ENCODE measurements at regions not wholly inside any gene's neighbourhood (a gene's known extent, or its start where the extent isn't known, plus 50 kb on each side); places are given as distances from the start of the nearest gene placed in this dataset.

DNA sequence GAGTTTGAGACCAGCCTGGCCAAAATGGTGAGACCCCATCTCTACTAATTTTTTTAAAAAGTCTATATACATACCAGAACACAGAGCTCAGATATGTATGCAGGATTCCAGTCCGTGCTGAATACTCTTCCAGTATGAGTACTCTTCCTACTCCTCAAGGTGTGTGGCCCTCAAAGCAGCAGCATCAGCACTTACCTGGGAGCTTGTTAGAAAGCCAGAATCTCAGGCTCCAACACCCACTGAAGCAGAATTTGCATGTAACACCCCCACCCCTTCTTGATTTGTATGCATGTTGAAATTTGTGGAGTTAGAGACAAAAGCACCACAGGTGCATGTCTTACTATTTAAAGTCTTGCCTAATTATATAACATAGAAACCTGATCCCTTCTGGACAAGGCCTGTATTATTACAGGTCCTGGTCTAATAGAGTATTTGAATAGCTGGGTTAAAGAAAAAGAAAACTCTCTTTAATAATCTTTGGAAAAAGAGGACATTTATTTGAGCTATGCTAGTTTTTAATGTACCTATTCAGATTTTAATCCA, 50.3 kb upstream of the NFE2L2 start:
- DNase-seq (ENCODE audit: low read depth) = no peak

DNA sequence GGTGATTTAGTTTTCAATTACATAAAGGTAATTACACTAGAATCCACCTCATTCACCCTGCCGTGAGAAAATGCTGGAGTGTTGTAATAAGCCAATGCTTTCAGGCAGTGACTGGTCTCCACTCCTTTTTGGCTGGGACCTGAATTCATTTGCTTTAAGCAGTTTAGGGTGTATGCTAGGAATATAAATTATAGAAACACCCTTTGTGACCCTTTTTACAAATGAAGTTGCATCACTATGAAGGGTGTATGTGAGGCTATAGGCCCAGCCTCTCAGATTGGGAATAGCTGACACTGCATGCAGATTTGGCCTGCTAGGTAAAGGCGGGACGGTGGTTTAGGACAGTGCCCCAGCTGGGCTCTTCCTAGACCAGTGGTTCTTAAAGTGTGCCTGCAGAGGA, 50.8 kb upstream of the NFE2L2 start:
- DNase-seq (ENCODE audit: low read depth) = no peak

DNA sequence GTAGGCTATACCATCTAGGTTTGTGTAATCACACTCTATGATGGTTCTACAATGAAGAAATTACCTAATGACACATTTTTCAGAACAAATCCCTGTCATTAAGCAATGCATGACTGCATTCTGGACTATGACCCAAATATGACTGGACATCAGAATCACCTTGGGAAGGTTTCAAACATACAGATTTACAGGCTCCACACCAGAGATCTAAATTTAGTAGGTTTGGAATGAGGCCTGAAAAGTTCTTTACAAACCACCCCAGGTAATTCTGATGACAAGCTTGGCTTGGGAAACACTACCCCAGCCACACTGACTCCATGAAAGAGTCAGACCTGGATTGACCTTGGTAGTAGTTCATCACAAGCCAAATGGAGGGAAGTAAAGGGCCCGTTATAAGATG, 52.2 kb upstream of the NFE2L2 start:
- no peak for DNase-seq (ENCODE audit: low read depth)

DNA sequence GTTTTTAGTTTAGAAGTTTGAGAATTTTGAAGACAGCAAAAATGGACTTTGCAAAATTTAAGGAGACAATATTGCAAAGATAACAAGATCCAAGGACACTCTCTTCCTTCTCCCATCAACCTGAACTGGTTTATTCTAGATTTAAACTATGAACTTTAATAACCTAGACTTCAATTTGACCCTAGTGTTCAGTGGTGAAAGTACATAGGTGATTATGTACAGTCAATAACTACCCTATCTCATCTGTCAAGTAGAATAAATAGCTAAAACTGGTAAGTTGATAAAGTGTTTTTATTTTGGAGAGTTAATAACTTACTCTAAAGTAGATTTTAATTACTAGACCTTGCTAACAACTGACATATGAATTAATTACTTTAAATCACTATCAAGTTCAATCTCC, 52.9 kb upstream of the NFE2L2 start:
- no peak for DNase-seq (ENCODE audit: low read depth)

DNA sequence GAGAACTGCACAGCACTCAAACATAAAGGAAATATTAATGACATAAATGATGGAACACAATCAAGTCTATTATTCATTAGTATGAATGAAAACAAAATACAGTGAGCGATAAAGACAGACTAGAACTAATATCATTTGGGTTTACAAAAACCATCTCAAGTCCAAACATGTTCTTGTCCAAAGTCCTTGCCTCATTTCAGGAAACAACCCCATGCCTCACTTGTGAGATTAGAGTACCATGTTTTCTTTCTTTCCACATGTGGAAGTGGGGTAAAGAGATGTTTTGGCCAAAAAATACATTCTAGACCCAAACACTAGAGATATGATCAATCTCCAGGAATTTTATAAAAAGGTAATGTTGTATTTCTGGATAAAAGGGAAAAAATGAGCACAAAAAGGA, 53.3 kb upstream of the NFE2L2 start:
- no peak for DNase-seq (ENCODE audit: low read depth)

DNA sequence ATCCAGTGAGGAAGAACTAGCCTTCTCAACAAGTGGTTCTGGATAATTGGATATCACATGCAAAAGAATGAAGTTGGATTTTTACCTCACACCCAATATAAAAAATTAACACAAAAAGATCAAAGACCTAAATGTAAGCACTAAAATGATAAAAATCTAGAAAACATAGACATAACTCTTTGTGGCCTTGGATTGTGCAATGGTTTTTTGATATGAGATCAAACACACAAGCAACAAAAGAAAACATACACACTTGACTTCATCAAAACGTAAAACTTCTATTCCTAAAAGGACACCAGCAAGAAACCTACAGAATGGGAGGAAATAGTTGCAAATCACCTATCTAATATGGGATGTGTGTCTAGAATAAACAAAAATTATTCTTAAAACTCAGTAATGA, 54.1 kb upstream of the NFE2L2 start:
- DNase-seq (ENCODE audit: low read depth) = no peak

DNA sequence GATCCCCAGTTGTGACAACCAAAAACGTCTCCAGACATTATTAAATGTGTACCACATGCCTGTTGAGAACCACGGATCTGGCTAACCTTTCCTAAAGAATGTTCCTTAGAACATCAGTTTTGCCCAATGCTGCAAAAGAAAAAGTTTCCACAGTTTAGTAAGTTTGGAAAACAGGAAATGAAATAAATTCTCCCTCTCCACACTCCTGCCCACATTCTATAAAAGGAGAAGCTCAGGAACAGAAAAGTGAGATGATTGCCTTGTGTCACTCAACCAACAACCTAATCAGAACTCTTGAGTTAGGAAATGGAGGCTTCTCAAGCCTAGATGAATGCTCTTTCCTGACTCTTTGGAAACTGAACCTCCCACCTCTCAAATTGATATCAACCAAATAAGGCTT, 56.1 kb upstream of the NFE2L2 start:
- DNase-seq (ENCODE audit: low read depth) = no peak

DNA sequence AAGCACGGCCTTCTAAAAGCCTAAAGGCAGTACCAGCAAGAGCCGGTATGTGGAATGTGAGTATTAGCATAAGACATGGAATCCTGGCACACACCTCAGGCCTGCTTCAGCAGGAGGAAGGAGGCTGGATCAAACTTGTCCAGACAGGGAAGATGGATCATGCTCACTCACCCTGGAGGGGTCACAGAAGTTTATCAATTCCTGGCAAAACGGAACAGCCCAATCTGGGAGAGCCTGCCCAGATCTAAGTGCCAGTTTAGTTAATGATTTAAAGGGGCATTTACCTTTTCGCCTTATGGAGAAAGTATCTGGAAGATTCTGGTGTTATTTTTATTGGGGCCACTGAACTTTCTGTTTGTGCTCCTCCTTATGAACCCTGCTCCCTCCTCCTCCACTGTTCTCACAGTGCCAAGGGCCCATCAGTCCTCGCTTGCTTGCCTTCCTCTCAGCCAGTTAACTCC, 58.3 kb upstream of the NFE2L2 start:
- DNase-seq (ENCODE audit: low read depth) = no peak

DNA sequence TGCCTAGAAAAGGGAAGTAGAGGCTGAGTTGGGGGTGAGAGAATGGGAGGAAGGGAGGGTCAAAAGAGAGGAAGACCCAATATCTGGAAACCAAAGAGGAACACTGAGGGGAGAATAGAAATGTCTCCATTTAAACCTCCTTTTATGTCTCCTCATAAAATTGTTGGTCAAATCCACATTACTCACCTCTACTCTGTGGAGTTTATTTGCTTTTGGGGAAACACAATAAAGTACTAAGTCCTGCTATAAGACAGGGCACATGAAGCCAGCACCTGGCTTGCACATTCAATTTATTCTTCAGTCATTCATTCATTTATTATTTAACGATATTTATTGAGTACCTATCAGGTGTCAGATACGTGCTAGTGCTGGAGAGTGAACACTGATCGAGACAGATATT, 60.3 kb upstream of the NFE2L2 start:
- DNase-seq (ENCODE audit: low read depth) = no peak

DNA sequence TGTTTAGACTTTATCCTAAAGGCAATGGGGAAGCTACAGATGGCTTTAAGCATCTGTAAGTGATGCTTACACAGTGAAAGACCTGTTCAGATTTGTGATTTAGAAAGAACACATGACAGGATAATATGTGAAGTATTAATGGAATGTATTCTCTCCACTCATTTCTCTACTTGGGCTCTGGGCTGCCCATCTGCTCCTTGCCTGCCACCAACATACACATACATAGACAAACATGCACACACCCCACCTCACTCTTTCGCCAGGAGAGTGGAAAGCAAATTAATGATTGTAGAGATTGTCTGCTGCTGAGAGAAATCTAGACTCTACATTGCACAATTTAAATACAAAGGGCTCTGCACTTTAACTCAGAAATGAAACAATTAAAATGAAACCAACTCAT, 61.0 kb upstream of the NFE2L2 start:
- no peak for DNase-seq (ENCODE audit: low read depth)

DNA sequence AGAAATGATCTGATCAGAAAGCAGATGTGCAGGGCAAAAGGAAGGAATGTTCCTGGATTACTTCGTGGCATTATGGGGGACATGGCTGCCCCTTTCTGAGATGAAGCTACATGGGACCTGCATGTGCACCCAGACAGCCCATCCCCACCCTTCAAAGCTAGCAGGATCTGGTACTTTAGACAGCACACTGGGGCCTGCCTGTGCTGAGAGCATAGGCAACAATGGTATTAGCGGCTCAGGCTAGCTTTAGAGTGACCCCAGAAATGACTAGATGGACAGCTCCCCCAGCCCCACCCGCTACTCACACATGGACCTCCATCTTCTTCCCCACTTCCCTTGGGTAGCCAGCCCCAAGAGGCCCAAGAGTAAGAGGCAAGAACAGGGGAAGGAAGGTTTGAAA, 61.5 kb upstream of the NFE2L2 start:
- DNase-seq (ENCODE audit: low read depth) = no peak

DNA sequence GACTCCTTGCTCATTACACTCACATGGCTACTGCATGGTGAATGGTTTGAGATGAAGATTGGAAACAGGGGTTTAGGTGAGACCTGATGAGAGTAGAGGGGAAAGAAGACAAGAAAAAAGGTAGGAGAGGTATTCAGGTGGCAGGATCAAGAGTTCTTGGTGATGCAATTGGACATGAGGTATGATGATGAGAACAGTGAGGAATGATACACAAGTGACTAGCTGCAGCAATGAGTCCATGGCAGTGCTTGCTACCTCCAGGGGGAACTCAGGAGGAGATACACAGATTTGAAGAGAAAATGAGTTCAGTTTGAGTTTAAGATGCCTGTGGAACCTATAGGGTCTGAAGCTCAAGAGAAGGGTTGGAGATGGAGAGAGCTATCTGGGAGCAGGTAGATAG, 62.1 kb upstream of the NFE2L2 start:
- no peak for DNase-seq (ENCODE audit: low read depth)

DNA sequence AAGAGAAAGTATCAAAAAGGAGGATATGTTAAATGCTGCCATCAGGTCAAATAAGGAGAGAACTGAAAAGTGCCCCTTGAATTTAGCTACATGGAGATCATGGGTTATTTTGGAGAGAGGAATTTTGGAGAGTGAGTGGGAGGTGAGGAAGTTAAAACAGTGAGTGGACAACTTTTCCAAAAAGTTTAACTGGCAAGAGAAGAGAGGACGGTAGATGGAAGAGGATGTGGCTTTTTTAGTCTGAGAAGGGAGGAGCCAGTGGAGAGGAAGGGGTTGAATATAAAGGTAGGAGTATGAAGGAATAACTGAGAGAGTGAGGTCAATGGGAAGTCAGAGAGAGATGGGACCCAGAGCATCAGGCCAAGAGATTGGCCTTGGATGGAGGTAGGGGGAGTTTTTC, 62.5 kb upstream of the NFE2L2 start:
- no peak for DNase-seq (ENCODE audit: low read depth)

DNA sequence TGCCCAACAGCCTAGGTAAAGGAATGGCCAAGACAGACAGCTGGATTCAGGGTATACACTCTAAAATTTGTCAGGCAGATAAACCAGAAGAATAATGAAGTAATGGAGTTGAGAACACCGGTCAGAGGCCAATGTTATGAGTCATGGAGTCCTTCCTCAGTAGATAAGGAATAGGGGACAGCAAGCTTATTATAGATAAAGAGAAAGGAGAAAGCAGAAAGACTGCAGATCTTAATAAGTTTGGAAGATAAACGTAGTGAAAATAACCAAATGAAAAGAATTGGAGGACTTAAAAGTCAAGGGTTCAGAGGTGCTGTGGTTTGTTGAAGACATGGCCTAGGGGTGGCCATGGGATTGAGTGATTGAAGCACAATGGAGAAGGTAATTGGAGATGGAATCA, 63.5 kb upstream of the NFE2L2 start:
- DNase-seq (ENCODE audit: low read depth) = no peak

DNA sequence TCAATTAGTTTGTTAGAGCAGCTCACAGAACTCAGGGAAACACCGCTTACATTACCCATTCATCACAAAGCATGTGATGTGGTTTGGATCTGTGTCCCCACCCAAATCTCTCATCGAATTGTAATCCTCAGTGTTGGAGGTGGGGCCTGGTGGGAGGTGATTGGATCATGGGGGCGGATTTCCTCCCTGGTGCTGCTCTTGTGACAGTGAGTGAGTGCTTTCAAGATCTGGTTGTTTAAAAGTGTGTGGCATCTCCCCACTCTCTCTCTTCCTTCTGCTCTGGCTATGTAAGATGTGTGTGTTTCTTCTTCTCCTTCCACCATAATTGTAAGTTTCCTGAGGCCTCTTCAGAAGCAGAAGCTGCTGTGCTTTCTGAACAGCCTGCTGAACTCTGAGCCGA, 63.5 kb upstream of the AGPS start:
- no peak for DNase-seq (ENCODE audit: low read depth)

DNA sequence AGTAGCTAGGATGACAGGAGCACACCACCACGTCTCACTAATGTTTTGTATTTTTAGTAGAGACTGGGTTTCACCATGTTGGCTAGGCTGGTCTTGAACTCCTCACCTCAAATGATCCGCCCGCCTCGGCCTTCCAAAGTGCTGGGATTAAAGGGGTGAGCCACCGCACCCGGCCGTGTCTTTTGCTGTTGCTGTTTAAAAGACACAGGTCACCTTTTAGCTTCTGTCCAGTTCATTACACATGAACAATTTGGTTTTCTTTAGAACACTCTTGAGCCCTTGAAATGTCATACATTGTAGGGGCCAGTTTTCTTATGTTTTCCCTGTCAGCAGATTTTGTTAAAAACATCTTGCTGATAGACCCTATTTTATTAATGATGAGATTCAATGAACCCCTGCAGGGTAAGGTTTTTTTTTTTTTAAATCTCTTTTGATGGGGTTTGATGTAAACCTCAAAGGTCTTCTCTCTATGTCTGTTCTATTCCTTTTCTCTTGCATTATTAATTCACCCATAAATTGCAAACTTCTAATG, 61.0 kb upstream of the AGPS start:
- DNase-seq (ENCODE audit: low read depth) = no peak

DNA sequence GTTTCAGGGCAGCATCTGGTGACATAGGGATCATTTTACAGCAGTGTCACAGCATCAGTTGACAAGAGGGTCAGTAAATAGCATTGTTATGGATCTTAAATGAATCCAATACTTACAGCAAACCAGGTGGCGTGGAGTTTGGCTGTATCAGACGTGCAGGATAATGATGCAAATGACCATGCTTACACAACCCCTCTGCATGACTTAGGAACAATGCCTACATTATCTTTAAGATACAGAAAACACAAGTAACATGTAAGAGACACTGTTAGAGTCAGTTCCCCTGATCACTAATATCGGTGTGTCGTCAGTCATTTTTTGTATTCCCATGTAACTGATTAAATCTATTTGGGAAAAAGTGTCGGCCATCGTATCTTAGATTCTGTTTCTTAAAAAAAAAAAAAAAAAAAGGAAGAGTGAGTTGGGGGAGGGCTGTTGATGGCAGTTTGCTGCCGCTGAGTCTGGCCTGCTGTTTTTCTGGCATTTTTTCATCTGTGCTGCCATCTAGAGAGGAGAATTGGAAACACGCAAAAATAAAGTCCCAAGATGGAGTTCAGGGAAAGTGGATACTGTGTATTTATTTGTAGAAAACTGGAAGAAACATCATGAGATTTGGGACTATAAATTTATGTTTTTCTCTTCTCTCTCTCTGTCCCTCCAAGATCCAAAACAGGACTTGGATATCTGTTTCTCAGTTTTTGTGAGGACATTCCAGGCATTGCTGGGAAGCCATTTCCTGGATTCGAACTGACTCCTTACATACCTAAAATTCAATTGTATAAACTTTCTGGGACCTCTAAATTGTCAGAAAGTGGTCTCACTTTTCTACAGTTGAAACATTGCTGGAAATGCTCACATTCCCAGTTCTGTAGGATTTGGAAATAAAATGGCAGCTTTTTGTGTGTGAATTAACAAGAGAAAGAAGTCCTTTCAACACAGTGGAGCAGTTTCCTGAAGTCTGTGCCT, 60.3 kb upstream of the AGPS start:
- DNase-seq (ENCODE audit: low read depth) = no peak

DNA sequence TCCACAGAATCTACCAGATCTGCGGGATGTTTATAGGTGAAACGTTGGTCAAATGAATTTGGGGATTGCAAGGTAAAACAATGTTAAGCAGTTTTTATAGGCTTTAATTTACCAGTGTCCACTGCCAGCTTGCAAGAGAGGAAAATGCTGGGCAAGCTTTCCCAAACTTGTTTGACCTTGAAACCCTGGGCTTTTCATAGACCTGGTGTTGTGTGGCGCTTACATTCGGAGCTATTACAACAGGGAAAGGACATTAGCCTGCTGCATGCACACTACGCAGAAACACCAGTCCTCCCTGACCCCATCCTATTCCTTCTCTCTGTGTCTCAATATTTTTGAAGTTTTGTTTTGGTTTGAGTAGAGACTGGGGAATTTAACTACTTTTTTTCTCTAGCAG, 59.6 kb upstream of the AGPS start:
- no peak for DNase-seq (ENCODE audit: low read depth)

DNA sequence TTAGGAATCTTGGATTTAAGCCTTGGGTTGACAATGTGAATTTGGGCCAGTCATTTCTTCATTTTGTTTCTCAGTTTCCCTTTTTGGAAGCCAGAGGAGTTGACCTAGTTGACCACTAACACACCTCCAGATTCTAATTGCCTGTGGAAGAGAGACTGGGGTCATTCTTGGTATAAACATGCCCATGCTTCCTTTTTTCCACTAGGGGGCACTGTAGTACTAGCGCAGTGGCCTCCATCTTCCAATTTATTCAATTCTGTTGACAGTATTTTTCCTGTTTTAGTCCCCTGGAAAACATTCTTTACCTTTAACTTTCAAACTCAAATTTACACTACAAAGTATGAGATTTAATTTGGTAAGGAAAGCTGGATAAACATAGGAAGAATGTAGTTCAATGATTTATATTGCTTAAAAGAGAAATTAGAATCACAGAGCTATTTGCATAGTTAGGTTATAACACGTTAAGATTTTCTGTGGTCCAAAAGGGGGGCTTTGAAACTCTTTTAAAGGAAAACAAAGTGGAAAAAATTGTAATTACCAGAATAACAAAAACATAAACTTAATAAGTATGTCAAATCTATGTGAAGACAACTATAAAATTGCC, 57.5 kb upstream of the AGPS start:
- peak; percentile 19 for DNase-seq (ENCODE audit: low read depth)

DNA sequence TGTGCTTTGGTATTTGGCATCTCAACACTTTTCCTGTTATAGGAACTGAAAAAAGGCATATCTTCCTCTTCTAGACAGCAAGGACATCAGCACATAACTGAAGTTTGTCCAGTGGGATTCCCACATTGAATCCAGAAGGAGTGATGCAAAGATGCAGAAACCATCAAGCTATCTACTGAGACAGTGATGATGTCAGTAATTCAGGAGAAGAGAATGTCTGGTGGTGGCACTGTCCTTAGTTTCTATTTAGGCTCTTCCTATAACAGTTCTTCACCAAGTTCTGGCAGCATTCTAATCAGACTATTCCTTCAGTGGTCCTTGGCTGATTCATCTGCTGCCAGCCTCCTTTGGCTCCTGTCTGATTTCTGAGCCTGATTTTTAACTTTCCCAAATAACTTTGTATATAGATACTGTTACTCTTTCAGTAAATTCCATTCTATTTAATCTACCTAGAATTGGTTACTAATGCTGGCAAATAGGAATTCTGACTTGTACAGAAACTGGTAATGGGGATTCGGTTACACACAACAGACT, 56.6 kb upstream of the AGPS start:
- DNase-seq (ENCODE audit: low read depth) = no peak

DNA sequence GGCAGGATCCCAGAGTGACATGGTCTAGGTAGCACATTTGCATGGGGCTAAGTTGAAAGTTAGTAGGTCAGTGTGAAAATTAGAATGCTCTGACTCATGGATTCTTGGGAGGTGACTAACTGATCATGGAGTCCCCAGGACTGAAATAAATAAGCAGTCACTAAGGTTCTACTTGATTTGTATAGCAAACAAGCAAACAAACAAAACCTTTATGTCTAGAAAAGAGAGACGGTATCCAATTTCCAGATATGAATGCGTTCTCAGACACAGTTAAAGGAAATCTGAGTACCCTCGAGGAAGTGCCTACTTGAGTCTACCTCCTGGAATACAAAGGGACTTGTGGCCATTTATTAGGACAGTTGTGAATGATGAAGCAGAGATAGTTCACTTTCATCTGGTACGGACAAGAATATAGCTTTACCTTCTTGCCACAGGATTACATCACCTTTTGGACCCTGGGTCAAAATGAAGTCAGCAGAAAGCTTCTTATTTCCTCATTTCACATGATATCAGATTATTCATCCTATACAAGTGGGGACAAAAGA, 54.3 kb upstream of the AGPS start:
- no peak for DNase-seq (ENCODE audit: low read depth)

DNA sequence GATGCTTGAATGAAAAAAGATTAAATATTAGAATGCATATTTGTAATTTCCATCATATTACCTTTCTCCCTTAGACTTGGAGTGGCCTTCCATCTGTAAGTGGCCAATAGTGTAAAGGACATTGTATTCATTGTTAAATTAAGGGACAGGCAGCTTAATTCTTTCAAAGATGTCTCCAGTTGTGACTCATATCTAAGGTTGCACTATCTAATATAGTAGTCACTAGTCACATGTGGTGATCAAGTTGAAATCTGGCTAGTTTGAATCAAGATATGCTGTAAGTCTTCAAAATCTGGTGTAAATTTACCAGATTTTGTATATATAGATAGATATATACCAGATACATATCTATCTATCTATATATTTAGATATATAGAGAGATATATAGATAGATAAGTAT, 52.4 kb upstream of the AGPS start:
- DNase-seq (ENCODE audit: low read depth) = no peak

DNA sequence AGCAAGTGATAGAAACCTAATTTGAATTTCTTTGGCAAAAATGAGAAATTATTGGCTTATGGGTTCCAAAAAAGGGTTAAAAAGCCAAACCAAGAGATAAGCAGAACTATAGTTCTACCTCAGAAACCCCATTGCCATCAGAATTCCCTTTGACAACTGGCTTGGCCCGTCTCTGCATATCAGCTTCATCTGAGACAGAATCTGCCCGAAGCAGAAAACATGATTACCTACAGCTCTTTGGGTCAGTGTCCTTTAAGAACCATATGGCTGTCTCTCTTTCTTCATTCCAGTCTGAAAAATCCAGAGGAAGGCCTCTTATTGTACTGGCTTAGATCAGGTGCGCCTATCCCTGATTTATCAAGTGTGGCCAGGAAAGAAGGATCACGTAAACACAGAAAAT, 49.8 kb upstream of the AGPS start:
- no peak for DNase-seq (ENCODE audit: low read depth)

Measured in stimulated activated CD8-positive, alpha-beta memory T cell treated with anti-CD3 and anti-CD28 coated beads, Interleukin-12 subunit alpha, Interleukin-12 subunit beta, amount 100 ng/mL, for 1 hour (primary cell).